GM12865 (cell line): ENCODE measurements at regions not wholly inside any gene's neighbourhood (a gene's known extent, or its start where the extent isn't known, plus 50 kb on each side); places are given as distances from the start of the nearest gene placed in this dataset.

Source experiments
- DNase-seq: peaks from one replicate; pipeline ENCODE4 v3.0.0; 2010; ENCODE audit warnings: low read depth
- H3K4me3 ChIP-seq: 2 replicates; pipeline ENCODE4 v1.5.1; 2011; ENCODE audit warnings: mild to moderate bottlenecking, low read depth, low read length, control low read depth
- CTCF ChIP-seq: IDR thresholded peaks from 2 replicates; pipeline ENCODE4 v1.5.1; 2011; ENCODE audit warnings: low read length, control low read depth, low read depth, inconsistent platforms; ENCODE audit not compliant: insufficient read depth; ENCODE audit errors: missing control alignments

- TF ChIP-seq CTCF, result no peak
- DNase-seq, result no peak
- H3K4me3 ChIP-seq, result no peak overlapping the region
Observed at GRCh38 chr12:42779186-42779859, 189.8 kb upstream of the PRICKLE1 start.

GRCh38 chr12:42776396-42776795, 186.8 kb upstream of the PRICKLE1 start:
- no peak overlapping the region for H3K4me3 ChIP-seq
- TF ChIP-seq CTCF, result no peak
- no peak for DNase-seq

GRCh38 chr12:42774238-42774637, 184.7 kb upstream of the PRICKLE1 start:
- no peak for TF ChIP-seq CTCF
- no peak overlapping the region for H3K4me3 ChIP-seq
- DNase-seq, result no peak

- no peak overlapping the region for H3K4me3 ChIP-seq
- DNase-seq, result no peak
- TF ChIP-seq CTCF, result no peak
Observed at GRCh38 chr12:42770261-42770660, 180.7 kb upstream of the PRICKLE1 start.

- no peak overlapping the region for H3K4me3 ChIP-seq
- DNase-seq, result no peak
- TF ChIP-seq CTCF, result no peak
Observed at GRCh38 chr12:42769455-42769854, 179.9 kb upstream of the PRICKLE1 start.

- no peak overlapping the region for H3K4me3 ChIP-seq
- no peak for DNase-seq
- TF ChIP-seq CTCF, result no peak
Observed at GRCh38 chr12:42767998-42768397, 178.5 kb upstream of the PRICKLE1 start.

GRCh38 chr12:42767326-42767954, 177.9 kb upstream of the PRICKLE1 start:
- no peak for TF ChIP-seq CTCF
- no peak for DNase-seq
- H3K4me3 ChIP-seq, result no peak overlapping the region
